VCaP (cell line): ENCODE measurements at regions not wholly inside any gene's neighbourhood (a gene's known extent, or its start where the extent isn't known, plus 50 kb on each side); places are given as distances from the start of the nearest gene placed in this dataset.
A peak's percentile ranks its signal among the peaks of the same experiment; 100 is the strongest.

Experiments used
- H3K27ac ChIP-seq: fragments of 450-650 bp; 2 replicates; pipeline ENCODE4 v1.5.1; 2017
- CTCF ChIP-seq: fragments of 450-650 bp; conservative IDR thresholded peaks from 2 replicates; pipeline ENCODE4 v1.5.1; 2017; ENCODE audit warnings: mild to moderate bottlenecking, moderate library complexity

DNA sequence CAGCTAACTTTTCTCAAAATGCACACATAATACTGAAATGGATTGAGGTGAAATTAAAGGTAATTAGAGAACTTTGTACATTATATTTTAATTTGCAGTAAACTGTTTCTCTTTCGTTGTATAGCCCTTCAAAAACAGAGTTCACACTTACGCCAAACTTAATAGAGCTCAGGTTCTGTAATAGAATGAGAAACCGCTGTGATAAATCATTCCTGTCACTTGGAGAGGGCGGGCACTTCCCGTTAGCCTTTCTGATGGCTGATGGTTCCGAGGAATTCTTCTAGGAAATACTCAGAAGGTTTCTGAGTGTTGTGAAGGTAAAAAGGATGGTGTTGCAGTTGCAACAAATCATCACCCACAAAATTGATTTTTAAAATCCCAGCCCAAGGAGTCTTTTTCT is 155.8 kb upstream of the ALKAL2 start:
- no peak for TF ChIP-seq CTCF
- no peak overlapping the region for H3K27ac ChIP-seq

DNA sequence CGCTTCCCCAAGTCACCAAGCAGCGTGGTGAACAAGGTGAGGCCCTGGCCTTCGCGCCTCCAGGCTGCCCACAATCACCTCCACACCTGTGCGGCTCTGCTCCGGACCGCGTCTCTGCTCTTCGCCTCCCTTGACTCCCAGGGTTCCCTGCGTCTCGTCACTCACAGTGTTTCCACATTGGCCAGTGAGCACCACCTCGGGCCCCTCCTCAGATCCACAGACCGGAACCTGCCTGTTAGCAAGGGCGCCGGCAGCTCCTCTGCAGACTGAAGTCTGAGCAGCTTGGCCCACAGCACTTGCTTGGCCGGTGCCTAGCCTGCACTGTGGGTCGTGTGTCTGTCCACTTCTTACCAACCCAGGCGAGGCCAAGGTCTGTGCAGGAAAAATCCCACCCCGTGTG is 155.3 kb upstream of the ALKAL2 start:
- no peak for TF ChIP-seq CTCF
- H3K27ac ChIP-seq, result no peak overlapping the region

- no peak for TF ChIP-seq CTCF
- no peak overlapping the region for H3K27ac ChIP-seq
Measured at GRCh38 chr2:441258-442022, 153.5 kb upstream of the ALKAL2 start.

GRCh38 chr2:440403-440740 is 152.5 kb upstream of the ALKAL2 start:
- TF ChIP-seq CTCF, result no peak
- no peak overlapping the region for H3K27ac ChIP-seq

GRCh38 chr2:439556-440402 is 151.9 kb upstream of the ALKAL2 start:
- no peak for TF ChIP-seq CTCF
- no peak overlapping the region for H3K27ac ChIP-seq

- TF ChIP-seq CTCF, result no peak
- no peak overlapping the region for H3K27ac ChIP-seq
Measured at GRCh38 chr2:439077-439476, 151.2 kb upstream of the ALKAL2 start.

DNA sequence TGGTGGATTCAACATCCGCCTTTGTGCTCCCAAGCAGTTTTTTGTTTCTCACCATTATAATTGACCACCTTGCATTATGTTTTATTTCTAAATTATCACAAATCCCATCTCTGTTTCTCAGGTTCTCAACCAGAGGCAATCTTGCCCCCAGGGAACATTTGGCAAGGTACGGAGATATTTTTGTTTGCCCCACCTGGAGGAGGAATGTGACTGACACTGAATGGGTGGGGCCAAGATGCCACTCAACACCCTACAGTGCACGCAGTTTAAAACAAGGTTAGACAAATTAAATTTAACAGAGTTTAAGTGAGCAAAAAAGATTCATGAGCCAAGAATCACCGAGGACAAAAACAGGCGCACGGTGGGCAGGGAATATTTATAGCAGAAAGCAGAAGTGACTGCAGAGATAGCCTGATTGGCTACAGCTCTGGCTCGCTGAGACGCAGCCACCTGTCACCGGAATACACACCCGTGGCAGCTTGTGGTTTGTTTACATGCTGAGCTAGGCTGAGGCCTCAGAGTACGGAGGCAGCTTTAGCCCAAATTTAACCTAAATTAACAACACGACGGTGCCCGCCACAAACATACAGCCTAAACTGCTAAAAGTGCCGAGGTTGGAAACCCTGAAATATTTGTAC is 150.0 kb upstream of the ALKAL2 start:
- TF ChIP-seq CTCF, result no peak
- H3K27ac ChIP-seq, result peak overlapping the region; percentile 70
